ENCODE measurements at regions not wholly inside any gene's neighbourhood (a gene's known extent, or its start where the extent isn't known, plus 50 kb on each side); places are given as distances from the start of the nearest gene placed in this dataset.

DNA sequence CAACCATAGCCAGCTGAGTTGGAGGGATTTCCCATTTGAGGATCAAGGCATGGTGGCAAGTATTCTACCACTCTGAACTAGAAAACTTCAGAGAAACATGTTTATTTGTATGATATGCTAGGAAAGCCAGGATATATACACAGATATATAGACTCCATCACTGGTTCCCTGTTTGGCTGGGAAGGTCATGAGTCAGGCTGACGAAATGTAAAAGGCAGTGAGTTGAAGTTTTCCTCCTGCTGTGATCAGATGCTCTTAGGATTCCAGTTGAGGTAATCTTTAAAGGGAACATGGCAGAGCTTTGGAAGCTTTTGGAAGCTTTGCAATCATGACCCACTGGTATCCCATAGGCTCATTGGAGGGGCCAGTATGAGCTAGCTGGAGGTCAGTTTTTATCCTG lies 1369.1 kb downstream of the EPHA7 start:
- no peaks in the 10 kb centered on the region for H3K36me3 Mint-ChIP-seq (ENCODE audit: low read depth)
- no peak for TF ChIP-seq CTCF (IDR thresholded peaks at IDR 0.05; ENCODE audit: unreplicated experiment in 3 of 3)
- no peak overlapping the region for H3K27ac Mint-ChIP-seq
- no peaks in the 10 kb centered on the region for H3K9me3 Mint-ChIP-seq
- no peaks in the 10 kb centered on the region for H3K27me3 Mint-ChIP-seq (ENCODE audit: low read depth)
- no peak overlapping the region for H3K4me3 Mint-ChIP-seq
- peaks cover 15% of the 10 kb centered on the region for H3K4me1 Mint-ChIP-seq

DNA sequence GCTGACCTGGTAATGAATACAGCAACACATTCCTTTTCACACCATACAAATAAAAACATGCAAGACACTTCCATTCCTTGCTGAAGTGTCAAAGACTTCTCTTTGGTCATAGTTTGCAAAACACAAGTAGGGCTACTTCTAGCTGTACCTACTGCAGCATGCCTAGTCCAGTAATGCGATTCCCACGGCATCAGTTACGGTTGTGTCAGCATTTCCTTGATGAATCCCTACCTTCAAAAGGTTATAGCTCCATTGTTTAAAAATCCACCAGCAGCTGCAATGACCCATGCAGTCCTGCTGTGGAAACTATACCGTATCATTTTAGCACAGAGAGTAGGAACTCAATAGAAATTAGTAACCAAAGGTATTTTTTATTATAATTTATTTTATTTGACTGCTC lies 1371.5 kb downstream of the EPHA7 start:
- Mint-ChIP-seq H3K27ac (peak overlapping the region in 1 of 3 experiments; percentile 68), H3K36me3 (ENCODE audit: low read depth) (no peaks in the 10 kb centered on the region), H3K9me3 (no peaks in the 10 kb centered on the region), H3K4me1 (peaks cover 22% of the 10 kb centered on the region), H3K4me3 (no peak overlapping the region), H3K27me3 (ENCODE audit: low read depth) (no peaks in the 10 kb centered on the region)
- TF ChIP-seq CTCF (IDR thresholded peaks at IDR 0.05; ENCODE audit: unreplicated experiment in 3 of 3), result no peak

DNA sequence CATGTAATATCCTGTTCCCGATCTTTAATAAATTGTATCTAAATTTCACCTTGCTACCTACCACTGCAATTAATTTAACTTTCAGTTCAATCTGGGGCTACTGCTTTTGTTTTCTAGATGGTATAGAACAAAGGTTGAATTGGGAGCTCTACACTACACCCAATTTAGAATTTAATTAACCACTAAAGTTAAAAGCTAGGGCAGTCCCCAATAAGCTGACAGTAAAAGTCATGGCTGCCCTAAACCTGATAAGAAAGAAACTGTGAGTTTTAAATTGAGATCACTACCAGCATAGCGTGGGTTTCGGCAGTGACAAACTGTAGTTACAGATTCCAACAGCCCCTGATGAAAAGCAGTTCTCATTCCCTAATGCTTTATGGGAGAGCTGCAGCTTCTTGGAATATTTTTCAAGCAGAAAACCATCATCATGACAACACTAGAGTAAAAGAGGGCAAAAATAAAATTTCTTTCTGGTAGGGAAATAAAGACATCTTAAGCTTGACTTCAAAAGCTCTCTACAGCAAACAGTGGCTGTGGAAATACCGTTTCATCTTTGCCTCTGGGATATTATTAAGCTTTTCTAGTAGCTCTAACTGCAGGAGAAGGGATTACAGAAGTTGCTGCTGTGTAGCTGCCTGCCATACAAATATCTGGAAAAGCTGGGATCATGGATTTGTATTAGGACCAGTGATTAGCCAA lies 1372.1 kb downstream of the EPHA7 start:
- H3K4me3 Mint-ChIP-seq, result no peak overlapping the region
- peaks cover 22% of the 10 kb centered on the region for H3K4me1 Mint-ChIP-seq
- no peaks in the 10 kb centered on the region for H3K36me3 Mint-ChIP-seq (ENCODE audit: low read depth)
- peak overlapping the region in 2 of 3 experiments; percentile 3 to 68 for H3K27ac Mint-ChIP-seq
- no peak for TF ChIP-seq CTCF (IDR thresholded peaks at IDR 0.05; ENCODE audit: unreplicated experiment in 3 of 3)
- H3K27me3 Mint-ChIP-seq (ENCODE audit: low read depth), result no peaks in the 10 kb centered on the region
- H3K9me3 Mint-ChIP-seq, result no peaks in the 10 kb centered on the region

DNA sequence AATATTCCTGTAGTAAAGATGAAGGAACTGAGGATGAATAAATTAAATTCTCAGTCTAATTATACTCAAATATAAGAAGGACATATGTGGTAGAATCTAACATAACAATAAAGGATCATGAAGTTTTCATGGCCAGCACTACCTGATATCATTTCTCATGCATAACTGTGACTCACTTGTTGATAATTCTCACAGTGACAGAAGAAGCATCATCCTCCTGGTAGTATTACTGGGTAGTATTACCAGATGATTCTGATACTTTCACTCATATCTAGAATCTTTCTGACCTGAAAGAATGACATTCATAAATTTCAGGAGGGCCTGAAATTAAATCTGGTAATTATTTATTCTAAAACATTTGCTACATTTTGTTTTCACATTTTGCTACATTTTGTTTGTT lies 1375.0 kb downstream of the EPHA7 start:
- Mint-ChIP-seq H3K4me1 (peaks cover 22% of the 10 kb centered on the region), H3K27ac (no peak overlapping the region), H3K36me3 (ENCODE audit: low read depth) (no peaks in the 10 kb centered on the region), H3K9me3 (no peaks in the 10 kb centered on the region), H3K27me3 (ENCODE audit: low read depth) (no peaks in the 10 kb centered on the region), H3K4me3 (no peak overlapping the region)
- no peak for TF ChIP-seq CTCF (IDR thresholded peaks at IDR 0.05; ENCODE audit: unreplicated experiment in 3 of 3)

DNA sequence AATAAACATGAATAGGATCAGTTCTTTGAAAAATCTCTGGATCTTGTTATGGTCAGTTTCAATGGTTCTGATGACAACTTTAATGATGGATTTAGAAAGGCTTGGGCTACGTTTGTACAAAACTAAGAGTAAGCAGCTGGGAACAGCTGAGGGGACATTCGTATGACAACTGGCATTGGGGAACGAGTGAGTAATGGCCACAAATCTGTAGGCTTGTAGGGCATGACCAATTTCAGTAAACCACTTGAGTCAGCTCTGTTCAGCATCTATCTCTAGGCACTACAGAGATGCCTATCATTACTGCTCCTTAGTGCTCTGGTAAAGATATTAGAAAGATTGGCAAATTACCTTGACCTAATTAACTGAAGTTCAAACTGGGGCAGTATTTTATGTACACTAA lies 1375.6 kb downstream of the EPHA7 start:
- H3K9me3 Mint-ChIP-seq, result no peaks in the 10 kb centered on the region
- peaks cover 19% of the 10 kb centered on the region for H3K4me1 Mint-ChIP-seq
- H3K27me3 Mint-ChIP-seq (ENCODE audit: low read depth), result no peaks in the 10 kb centered on the region
- H3K4me3 Mint-ChIP-seq, result no peak overlapping the region
- H3K36me3 Mint-ChIP-seq (ENCODE audit: low read depth), result no peaks in the 10 kb centered on the region
- no peak overlapping the region for H3K27ac Mint-ChIP-seq
- TF ChIP-seq CTCF (IDR thresholded peaks at IDR 0.05; ENCODE audit: unreplicated experiment in 3 of 3), result no peak

GRCh38 chr6:92026878-92027277 lies 1392.5 kb downstream of the EPHA7 start:
- Mint-ChIP-seq H3K36me3 (ENCODE audit: low read depth) (peaks cover 3% of the 10 kb centered on the region), H3K9me3 (peaks cover 4% of the 10 kb centered on the region), H3K4me1 (no peaks in the 10 kb centered on the region), H3K4me3 (no peak overlapping the region), H3K27me3 (ENCODE audit: low read depth) (no peaks in the 10 kb centered on the region), H3K27ac (no peak overlapping the region)
- TF ChIP-seq CTCF (IDR thresholded peaks at IDR 0.05; ENCODE audit: unreplicated experiment in 3 of 3), result no peak

All from nephron (organoid).